GM23338 (cell line): ENCODE measurements at regions not wholly inside any gene's neighbourhood (a gene's known extent, or its start where the extent isn't known, plus 50 kb on each side); places are given as distances from the start of the nearest gene placed in this dataset.

Experiments
- CREB1 ChIP-seq: fragments of 250-450 bp; sonication (Bioruptor Pico); IDR thresholded peaks from 2 replicates; pipeline ENCODE4 v1.5.0; 2020; ENCODE audit warnings: low read depth, mild to moderate bottlenecking, moderate library complexity
- ETS1 ChIP-seq: IDR thresholded peaks from 2 replicates; pipeline ENCODE4 v1.6.1; 2016; ENCODE audit warnings: antibody characterized with exemption
- EZH2 ChIP-seq: fragments of 200-600 bp; sonication (generic); IDR thresholded peaks from one replicate; pipeline ENCODE4 v1.8.0; 2017; ENCODE audit warnings: antibody characterized with exemption, mild to moderate bottlenecking, low read depth; ENCODE audit not compliant: unreplicated experiment
- EZH2phosphoT487 ChIP-seq: fragments of 200-600 bp; sonication (generic); IDR thresholded peaks from one replicate; pipeline ENCODE4 v1.8.1; 2018; ENCODE audit warnings: antibody characterized with exemption; ENCODE audit not compliant: unreplicated experiment
- JUNB ChIP-seq: IDR thresholded peaks from one replicate; pipeline ENCODE4 v1.6.1; 2016; ENCODE audit warnings: antibody characterized with exemption; ENCODE audit not compliant: unreplicated experiment
- NANOG ChIP-seq: IDR thresholded peaks from 2 replicates; pipeline ENCODE4 v1.6.1; 2016; ENCODE audit warnings: antibody characterized with exemption, borderline replicate concordance
- POLR2AphosphoS5 ChIP-seq: IDR thresholded peaks from 2 replicates; pipeline ENCODE4 v1.6.1; 2016; ENCODE audit warnings: antibody characterized with exemption, low read depth
- REST ChIP-seq: IDR thresholded peaks from one replicate; pipeline ENCODE4 v1.6.1; 2018; ENCODE audit warnings: antibody characterized with exemption; ENCODE audit not compliant: unreplicated experiment
- STAT1 ChIP-seq: IDR thresholded peaks from one replicate; pipeline ENCODE4 v1.6.1; 2016; ENCODE audit warnings: antibody characterized with exemption; ENCODE audit not compliant: unreplicated experiment
- ZNF114 ChIP-seq: fragments of 250-450 bp; sonication (Bioruptor Pico); IDR thresholded peaks from 2 replicates; pipeline ENCODE4 v1.5.0; 2020; ENCODE audit warnings: mild to moderate bottlenecking, moderate library complexity
- ZNF331 ChIP-seq: fragments of 250-450 bp; sonication (Bioruptor Pico); IDR thresholded peaks from 2 replicates; pipeline ENCODE4 v1.5.0; 2020; ENCODE audit warnings: low read depth, mild to moderate bottlenecking, moderate library complexity
- TF ChIP-seq, protein P1 (sequence below), 2 experiments: fragments of 200-600 bp in 1 of 2; sonication (generic) in 1 of 2; conservative IDR thresholded peaks; 2 replicates each; pipeline versions ENCODE4 v1.5.1 to v1.6.1; 2016 to 2017; ENCODE audit warnings: antibody characterized with exemption in 2 of 2, low read depth in 2 of 2, mild to moderate bottlenecking in 2 of 2, moderate library complexity in 1 of 2
- TF ChIP-seq, protein P2 (sequence below): fragments of 250-450 bp; sonication (Bioruptor Pico); IDR thresholded peaks from 2 replicates; pipeline ENCODE4 v1.5.0; 2020; ENCODE audit warnings: mild to moderate bottlenecking, moderate library complexity

- TF ChIP-seq EZH2 = peak; percentile 7
- TF ChIP-seq, protein P1, sequence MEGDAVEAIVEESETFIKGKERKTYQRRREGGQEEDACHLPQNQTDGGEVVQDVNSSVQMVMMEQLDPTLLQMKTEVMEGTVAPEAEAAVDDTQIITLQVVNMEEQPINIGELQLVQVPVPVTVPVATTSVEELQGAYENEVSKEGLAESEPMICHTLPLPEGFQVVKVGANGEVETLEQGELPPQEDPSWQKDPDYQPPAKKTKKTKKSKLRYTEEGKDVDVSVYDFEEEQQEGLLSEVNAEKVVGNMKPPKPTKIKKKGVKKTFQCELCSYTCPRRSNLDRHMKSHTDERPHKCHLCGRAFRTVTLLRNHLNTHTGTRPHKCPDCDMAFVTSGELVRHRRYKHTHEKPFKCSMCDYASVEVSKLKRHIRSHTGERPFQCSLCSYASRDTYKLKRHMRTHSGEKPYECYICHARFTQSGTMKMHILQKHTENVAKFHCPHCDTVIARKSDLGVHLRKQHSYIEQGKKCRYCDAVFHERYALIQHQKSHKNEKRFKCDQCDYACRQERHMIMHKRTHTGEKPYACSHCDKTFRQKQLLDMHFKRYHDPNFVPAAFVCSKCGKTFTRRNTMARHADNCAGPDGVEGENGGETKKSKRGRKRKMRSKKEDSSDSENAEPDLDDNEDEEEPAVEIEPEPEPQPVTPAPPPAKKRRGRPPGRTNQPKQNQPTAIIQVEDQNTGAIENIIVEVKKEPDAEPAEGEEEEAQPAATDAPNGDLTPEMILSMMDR (conservative IDR thresholded peaks at IDR 0.05; ENCODE audit: low read depth in 2 of 2) = no peak
- TF ChIP-seq POLR2AphosphoS5 = no peak
- no peak for TF ChIP-seq NANOG
- TF ChIP-seq EZH2phosphoT487 = no peak
- TF ChIP-seq REST = no peak
- TF ChIP-seq CREB1 (CRISPR knock-in tag) = no peak
- TF ChIP-seq STAT1 = no peak
- no peak for TF ChIP-seq JUNB
- no peak for TF ChIP-seq ETS1
- TF ChIP-seq, protein P2, sequence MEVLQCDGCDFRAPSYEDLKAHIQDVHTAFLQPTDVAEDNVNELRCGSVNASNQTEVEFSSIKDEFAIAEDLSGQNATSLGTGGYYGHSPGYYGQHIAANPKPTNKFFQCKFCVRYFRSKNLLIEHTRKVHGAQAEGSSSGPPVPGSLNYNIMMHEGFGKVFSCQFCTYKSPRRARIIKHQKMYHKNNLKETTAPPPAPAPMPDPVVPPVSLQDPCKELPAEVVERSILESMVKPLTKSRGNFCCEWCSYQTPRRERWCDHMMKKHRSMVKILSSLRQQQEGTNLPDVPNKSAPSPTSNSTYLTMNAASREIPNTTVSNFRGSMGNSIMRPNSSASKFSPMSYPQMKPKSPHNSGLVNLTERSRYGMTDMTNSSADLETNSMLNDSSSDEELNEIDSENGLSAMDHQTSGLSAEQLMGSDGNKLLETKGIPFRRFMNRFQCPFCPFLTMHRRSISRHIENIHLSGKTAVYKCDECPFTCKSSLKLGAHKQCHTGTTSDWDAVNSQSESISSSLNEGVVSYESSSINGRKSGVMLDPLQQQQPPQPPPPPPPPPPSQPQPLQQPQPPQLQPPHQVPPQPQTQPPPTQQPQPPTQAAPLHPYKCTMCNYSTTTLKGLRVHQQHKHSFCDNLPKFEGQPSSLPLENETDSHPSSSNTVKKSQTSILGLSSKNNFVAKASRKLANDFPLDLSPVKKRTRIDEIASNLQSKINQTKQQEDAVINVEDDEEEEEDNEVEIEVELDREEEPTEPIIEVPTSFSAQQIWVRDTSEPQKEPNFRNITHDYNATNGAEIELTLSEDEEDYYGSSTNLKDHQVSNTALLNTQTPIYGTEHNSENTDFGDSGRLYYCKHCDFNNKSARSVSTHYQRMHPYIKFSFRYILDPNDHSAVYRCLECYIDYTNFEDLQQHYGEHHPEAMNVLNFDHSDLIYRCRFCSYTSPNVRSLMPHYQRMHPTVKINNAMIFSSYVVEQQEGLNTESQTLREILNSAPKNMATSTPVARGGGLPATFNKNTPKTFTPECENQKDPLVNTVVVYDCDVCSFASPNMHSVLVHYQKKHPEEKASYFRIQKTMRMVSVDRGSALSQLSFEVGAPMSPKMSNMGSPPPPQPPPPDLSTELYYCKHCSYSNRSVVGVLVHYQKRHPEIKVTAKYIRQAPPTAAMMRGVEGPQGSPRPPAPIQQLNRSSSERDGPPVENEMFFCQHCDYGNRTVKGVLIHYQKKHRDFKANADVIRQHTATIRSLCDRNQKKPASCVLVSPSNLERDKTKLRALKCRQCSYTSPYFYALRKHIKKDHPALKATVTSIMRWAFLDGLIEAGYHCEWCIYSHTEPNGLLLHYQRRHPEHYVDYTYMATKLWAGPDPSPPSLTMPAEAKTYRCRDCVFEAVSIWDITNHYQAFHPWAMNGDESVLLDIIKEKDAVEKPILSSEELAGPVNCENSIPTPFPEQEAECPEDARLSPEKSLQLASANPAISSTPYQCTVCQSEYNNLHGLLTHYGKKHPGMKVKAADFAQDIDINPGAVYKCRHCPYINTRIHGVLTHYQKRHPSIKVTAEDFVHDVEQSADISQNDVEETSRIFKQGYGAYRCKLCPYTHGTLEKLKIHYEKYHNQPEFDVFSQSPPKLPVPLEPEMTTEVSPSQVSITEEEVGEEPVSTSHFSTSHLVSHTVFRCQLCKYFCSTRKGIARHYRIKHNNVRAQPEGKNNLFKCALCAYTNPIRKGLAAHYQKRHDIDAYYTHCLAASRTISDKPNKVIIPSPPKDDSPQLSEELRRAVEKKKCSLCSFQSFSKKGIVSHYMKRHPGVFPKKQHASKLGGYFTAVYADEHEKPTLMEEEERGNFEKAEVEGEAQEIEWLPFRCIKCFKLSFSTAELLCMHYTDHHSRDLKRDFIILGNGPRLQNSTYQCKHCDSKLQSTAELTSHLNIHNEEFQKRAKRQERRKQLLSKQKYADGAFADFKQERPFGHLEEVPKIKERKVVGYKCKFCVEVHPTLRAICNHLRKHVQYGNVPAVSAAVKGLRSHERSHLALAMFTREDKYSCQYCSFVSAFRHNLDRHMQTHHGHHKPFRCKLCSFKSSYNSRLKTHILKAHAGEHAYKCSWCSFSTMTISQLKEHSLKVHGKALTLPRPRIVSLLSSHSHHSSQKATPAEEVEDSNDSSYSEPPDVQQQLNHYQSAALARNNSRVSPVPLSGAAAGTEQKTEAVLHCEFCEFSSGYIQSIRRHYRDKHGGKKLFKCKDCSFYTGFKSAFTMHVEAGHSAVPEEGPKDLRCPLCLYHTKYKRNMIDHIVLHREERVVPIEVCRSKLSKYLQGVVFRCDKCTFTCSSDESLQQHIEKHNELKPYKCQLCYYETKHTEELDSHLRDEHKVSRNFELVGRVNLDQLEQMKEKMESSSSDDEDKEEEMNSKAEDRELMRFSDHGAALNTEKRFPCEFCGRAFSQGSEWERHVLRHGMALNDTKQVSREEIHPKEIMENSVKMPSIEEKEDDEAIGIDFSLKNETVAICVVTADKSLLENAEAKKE (CRISPR knock-in tag) = no peak
- no peak for TF ChIP-seq ZNF331 (CRISPR knock-in tag)
- no peak for TF ChIP-seq ZNF114 (CRISPR knock-in tag)
These were observed 96.3 kb downstream of the GGTLC2 start for GRCh38 chr22:22740560-22741276.
